ENCODE measurements at regions not wholly inside any gene's neighbourhood (a gene's known extent, or its start where the extent isn't known, plus 50 kb on each side); places are given as distances from the start of the nearest gene placed in this dataset.

DNA sequence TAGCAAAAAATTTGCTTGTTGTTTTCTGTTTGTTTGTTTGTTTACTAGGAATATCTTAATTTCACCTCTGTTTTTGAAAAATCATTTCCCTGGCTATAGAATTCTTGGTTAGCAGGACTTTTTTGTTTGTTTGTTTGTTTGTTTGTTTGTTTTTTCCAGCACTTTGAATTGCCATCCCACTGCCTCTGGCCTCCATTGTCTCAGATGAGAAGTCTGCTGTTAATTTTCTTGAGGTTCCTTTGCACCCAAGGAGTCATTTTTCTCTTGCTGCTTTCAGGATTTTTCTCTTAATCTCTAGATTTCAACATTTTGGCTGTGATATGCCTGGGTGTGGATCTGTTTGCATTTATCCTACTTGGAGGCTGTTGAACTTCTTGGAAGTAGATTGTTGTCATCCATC, 105.7 kb downstream of the FOXL3 start:
- DNase-seq (ENCODE audit: low read depth), result no peak
- no peak overlapping the region for H3K4me3 ChIP-seq (ENCODE audit: low read depth, low read length)
- TF ChIP-seq, protein P1, sequence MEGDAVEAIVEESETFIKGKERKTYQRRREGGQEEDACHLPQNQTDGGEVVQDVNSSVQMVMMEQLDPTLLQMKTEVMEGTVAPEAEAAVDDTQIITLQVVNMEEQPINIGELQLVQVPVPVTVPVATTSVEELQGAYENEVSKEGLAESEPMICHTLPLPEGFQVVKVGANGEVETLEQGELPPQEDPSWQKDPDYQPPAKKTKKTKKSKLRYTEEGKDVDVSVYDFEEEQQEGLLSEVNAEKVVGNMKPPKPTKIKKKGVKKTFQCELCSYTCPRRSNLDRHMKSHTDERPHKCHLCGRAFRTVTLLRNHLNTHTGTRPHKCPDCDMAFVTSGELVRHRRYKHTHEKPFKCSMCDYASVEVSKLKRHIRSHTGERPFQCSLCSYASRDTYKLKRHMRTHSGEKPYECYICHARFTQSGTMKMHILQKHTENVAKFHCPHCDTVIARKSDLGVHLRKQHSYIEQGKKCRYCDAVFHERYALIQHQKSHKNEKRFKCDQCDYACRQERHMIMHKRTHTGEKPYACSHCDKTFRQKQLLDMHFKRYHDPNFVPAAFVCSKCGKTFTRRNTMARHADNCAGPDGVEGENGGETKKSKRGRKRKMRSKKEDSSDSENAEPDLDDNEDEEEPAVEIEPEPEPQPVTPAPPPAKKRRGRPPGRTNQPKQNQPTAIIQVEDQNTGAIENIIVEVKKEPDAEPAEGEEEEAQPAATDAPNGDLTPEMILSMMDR (IDR thresholded peaks at IDR 0.05; ENCODE audit: control insufficient read depth, extremely low read depth, insufficient read depth), result no peak

GRCh38 chr7:398888-399287, 108.9 kb downstream of the FOXL3 start:
- no peak for DNase-seq (ENCODE audit: low read depth)
- no peak overlapping the region for H3K4me3 ChIP-seq (ENCODE audit: low read depth, low read length)
- TF ChIP-seq, protein P1 (IDR thresholded peaks at IDR 0.05; ENCODE audit: control insufficient read depth, extremely low read depth, insufficient read depth), result no peak

- no peak for DNase-seq (ENCODE audit: low read depth)
- H3K4me3 ChIP-seq (ENCODE audit: low read depth, low read length), result no peak overlapping the region
- TF ChIP-seq, protein P1 (IDR thresholded peaks at IDR 0.05; ENCODE audit: control insufficient read depth, extremely low read depth, insufficient read depth), result no peak
These were observed 111.0 kb downstream of the FOXL3 start for GRCh38 chr7:400901-401485.

DNA sequence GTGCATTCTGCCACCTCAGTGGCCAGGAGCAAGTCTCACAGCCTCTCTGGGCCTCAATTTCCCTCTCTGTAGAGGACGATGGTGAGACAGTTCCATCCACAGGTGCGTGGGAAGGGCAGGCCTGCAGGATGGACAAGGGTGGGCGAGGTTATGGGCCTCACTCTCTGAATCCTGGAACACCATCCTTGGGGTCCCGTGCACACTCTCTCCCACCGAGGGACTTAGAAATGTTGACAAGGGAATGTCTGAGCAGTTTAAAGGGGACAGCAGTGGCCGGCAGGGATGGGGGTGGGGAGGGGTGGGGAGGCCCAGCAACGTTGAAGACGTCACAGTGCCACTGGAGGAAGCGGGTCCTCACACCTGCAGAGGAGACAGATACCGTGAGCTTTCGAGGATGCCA, 111.5 kb downstream of the FOXL3 start:
- TF ChIP-seq, protein P1 (IDR thresholded peaks at IDR 0.05; ENCODE audit: control insufficient read depth, extremely low read depth, insufficient read depth), result no peak
- DNase-seq (ENCODE audit: low read depth), result no peak
- H3K4me3 ChIP-seq (ENCODE audit: low read depth, low read length), result no peak overlapping the region

DNA sequence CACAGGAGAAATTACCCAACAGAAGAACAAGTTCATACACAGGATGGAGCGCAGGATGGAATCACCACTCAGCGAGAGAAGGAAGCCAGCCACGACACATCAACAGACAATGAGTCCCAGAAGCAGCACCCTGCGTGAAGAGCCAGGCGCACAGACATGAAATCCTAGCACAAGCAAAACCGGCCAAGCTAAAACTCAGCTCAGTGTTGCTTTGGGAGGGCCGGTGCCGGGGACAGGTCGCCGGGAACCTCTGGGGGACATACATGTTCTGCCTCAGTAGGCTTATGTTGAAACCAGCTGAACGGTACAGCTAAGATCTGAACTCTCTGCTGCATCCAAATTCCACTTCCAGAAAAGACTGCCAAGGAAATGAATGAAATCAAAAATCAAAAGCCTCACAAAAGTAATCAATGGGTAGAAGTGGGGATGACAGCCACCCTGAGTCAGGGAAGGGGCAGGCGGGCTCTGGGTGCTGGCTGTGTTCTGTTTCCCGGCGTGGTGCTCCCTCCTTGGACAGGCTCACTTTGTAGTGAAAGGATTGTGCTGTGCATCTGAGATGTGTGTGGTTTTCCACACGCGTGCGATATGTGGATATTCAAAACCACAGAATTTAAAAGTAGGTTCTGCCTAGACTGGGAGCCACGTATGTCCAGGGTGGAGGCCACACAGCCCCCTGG, 114.7 kb downstream of the PDGFA start:
- no peak for DNase-seq (ENCODE audit: low read depth)
- H3K4me3 ChIP-seq (ENCODE audit: low read depth, low read length), result no peak overlapping the region
- TF ChIP-seq, protein P1 (IDR thresholded peaks at IDR 0.05; ENCODE audit: control insufficient read depth, extremely low read depth, insufficient read depth), result no peak

DNA sequence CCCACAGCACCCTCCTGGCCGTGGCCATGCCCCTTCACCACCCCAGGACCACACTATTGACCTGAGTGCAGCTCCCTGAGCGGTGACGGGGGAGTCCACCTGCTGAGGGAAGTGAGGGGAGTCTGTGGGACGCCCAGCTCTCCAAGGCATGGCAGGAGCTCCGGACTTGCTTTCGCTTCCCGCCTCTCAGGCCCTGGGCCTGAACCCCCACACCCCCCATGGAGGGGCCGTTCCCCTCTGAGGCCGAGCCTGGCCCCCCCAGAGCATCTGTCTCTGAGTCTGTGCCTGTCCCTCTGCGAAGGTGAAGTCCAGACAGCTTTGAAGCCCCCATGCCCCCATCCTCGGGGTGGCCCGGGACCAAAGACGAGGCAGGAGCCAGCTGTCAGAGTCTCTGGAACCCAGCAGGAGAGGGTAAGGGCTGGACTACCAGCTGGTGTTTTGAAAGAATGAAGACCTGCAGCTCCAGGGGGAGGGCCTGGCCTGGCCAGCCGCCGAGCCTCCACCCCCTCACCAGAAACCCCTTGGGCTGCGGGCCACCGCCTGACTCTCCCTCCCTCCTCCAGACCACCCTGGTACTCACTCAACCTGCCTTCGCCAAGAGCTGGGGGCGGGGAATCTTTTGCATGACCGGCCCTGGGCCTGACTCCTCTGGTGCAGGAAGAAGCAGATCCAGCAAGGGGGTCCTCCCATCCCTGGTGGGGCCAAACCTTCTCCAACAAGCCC, 114.0 kb downstream of the PDGFA start:
- H3K4me3 ChIP-seq (ENCODE audit: low read depth, low read length), result no peak overlapping the region

More for the DNA sequence above, 114.0 kb downstream of the PDGFA start:
- no peak for DNase-seq (ENCODE audit: low read depth)
- TF ChIP-seq, protein P1 (IDR thresholded peaks at IDR 0.05; ENCODE audit: control insufficient read depth, extremely low read depth, insufficient read depth), result no peak
